ENCODE measurements at regions not wholly inside any gene's neighbourhood (a gene's known extent, or its start where the extent isn't known, plus 50 kb on each side); places are given as distances from the start of the nearest gene placed in this dataset.

DNA sequence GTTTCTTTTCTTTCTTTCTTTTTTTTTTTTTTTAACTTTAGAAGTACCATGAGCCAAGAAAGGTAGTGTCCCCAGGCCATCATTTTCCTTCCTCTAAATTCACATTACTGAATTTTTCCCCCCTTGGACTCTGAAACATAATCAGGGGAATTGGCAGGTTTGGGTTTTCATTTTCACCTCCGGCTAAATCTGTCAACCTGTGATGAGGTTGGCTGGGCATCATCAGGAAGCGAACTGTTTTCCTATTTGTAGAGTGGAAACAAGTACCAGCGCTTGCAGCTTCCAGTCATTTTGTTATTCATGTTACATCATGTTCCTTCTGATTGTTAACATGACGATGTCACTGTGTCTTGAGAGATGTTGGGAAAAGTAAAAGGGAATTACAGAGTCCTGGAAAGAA, 641.9 kb upstream of the RBFOX1 start:
- TF ChIP-seq ZNF274 (IDR thresholded peaks at IDR 0.05; ENCODE audit: low read depth, low read length) = no peak
- no peak for TF ChIP-seq YY1 (IDR thresholded peaks at IDR 0.05; ENCODE audit: insufficient read depth, insufficient read length)
